ENCODE measurements at regions not wholly inside any gene's neighbourhood (a gene's known extent, or its start where the extent isn't known, plus 50 kb on each side); places are given as distances from the start of the nearest gene placed in this dataset.

DNA sequence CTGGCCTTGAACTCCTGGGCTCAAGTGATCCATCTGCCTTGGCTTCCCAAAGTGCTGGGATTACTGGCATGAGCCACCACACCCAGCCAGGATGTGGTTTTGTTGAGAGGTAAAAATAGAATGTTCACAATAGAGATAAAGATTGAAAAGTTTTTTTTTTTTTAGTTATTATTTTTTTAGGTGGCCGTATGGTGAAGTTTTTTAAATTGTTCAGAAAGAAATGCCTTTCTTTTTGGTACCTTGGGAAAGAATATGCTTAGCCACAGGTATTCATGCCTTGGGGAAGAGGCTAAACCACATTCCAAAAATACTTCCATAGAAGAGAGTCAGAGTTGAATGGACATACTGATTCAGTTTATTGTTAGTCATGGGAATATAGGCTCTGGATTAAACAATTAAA lies 143.4 kb downstream of the C11orf91 start:
- DNase-seq (ENCODE audit: low read depth) = no peak

DNA sequence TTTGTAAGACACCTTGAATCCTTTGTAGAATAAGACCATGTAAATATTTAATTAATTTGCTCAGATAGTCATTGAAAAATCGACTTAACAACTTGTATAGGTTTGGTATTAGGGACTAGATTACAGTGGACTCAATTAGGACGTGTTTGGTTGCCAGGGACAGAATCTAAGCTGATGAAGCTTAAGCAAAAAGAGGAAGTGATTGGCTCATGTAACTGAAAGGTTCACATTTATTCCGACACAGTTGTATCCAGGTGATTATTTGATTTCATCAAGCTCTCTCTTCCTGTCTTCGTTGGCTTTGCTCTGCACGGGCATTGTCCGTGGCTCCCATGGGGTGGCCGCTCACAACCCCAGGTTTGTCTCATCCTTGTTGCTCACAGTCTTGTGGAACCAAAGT lies 146.4 kb downstream of the C11orf91 start:
- no peak for DNase-seq (ENCODE audit: low read depth)

DNA sequence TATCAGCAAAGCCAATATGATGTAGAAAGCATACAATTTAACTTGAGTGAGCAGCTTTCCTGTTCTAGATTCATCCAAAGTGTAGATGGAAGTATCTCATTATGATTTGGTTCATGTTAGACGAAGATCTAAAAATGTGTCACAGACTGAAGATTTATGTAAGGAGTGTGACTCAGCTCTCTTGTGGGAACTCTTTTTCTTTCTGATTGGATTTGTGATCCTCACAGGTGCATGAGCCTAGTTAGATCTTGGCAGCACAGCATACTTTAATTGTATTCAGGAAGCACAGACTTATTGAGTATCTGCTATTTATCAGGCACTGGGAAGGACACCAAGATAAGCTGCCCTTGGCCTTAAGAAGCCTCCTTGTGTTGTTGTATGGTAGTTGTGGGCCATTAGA lies 147.1 kb downstream of the C11orf91 start:
- no peak for DNase-seq (ENCODE audit: low read depth)

DNA sequence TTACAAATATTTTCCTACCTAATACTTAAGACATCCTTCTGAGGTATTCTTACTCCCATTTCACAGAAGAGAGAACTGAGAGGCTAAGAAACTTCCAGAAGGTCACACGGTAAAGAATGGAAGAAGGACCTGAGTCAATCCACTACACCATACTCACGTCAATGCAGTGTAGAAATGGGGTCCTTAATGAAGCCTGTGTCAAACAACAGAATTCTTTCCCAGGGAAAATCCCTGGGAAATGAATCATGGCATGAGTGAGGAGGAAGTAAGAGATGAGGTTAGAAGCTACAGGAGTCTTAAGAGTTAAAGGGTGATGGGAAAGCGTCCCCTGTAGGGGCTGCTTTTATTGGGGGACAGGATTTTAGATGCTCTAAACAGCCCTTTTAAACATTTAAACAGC lies 147.9 kb downstream of the C11orf91 start:
- no peak for DNase-seq (ENCODE audit: low read depth)

DNA sequence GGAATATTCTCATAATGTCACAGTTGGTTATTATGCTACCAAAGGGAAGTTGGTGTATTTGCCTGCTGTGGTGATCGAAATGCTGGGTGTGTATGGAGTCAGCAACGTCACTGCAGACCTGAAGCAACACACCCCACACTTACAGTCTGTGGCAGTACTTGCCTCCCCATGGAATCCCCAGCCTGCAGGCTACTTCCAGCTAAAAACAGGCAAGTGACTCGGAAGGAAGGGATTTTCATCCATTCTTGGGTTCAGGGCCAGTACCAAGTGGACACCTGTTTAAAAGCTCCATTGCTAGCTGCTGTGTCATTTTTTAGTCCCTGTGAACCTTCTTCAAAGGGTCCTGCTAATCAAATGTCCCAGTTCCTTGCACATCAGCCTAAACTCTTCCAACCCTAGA lies 149.6 kb downstream of the C11orf91 start:
- no peak for DNase-seq (ENCODE audit: low read depth)

DNA sequence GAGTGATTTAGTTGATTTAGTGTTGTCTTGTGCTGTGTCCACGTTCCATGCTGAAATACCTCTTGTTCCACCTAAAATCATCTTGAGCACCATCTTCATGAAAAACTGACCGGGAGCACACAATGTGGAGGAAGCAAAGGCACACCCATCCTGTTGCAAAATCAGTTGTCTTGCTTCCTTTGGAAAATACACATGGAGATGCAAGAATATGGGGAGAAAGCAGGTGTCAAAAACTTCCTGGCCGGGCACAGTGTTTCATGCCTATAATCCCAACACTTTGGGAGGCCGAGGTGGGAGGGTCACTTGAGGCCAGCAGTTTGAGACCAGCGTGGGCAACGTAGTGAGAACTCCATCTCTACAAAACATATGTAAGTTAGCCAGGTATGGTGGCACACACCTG lies 151.1 kb downstream of the C11orf91 start:
- no peak for DNase-seq (ENCODE audit: low read depth)

DNA sequence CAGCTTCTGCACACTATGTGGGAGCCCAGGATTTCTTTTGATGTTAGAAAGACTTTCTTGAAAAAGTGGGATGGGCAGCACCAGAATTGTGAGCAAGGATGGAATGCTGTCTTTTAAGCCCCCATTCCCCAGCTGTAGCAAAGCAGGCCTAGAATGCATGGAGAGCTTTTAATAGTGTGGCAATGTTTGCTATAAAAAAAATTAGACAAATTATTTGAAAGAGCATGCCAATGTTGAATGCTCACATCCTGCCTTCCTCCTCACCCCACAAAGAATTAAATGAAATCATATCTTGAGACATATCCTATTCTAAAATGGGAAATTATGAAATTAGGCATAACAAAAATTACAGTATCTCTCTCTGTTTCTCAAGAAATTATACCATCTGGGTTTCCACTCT lies 154.7 kb downstream of the C11orf91 start:
- DNase-seq (ENCODE audit: low read depth) = no peak

DNA sequence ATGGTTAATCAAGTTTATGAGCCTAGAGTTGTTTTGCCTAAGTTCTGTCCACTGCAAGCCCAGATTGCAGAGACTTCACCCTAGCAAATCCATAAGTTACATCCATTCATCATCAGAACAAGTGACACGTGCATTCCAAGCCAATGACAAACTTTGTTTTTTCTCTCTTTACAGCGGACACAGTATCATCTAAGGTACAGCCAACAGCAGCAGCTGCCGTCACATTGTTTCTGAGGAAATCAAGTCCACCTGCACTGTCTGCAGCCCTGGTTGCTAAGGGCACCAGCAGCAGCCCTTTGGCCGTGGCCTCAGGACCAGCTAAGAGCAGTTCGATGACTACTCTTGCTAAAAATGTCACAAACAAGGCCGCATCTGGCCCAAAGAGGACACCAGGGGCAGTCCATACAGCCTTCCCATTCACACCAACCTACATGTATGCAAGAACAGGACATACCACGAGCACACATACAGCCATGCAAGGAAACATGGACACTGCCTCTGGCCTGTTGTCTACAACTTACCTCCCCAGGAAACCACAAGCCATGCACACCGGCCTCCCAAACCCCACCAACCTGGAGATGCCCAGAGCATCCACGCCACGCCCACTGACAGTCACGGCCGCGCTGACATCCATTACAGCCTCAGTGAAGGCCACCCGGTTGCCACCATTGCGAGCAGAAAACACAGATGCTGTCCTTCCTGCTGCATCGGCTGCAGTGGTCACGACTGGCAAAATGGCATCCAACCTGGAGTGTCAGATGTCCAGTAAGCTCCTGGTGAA lies 155.8 kb downstream of the C11orf91 start:
- DNase-seq (ENCODE audit: low read depth) = no peak

DNA sequence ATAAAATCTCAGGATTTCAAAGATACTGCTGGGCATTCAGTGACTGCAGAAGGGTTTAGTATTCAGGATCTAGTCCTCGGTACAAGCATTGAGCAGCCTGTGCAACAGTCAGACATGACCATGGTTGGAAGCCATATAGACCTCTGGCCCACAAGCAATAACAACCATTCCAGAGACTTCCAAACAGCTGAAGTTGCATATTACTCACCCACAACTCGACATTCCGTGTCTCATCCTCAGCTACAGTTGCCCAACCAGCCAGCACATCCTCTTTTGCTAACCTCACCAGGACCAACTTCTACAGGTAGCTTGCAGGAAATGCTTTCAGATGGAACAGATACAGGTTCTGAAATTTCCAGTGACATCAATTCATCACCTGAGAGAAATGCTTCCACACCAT lies 156.8 kb downstream of the C11orf91 start:
- DNase-seq (ENCODE audit: low read depth) = no peak

DNA sequence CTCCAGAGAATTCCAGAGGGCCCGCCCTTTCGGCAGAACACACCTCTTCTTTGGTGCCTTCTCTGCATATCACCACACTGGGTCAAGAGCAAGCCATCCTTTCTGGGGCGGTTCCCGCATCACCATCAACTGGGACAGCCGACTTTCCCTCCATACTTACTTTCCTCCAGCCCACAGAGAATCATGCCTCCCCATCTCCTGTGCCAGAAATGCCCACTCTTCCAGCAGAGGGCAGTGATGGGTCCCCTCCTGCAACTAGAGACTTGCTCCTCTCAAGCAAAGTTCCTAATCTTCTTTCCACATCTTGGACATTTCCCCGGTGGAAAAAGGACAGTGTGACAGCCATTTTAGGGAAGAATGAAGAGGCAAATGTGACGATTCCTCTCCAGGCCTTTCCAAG lies 157.7 kb downstream of the C11orf91 start:
- no peak for DNase-seq (ENCODE audit: low read depth)

DNA sequence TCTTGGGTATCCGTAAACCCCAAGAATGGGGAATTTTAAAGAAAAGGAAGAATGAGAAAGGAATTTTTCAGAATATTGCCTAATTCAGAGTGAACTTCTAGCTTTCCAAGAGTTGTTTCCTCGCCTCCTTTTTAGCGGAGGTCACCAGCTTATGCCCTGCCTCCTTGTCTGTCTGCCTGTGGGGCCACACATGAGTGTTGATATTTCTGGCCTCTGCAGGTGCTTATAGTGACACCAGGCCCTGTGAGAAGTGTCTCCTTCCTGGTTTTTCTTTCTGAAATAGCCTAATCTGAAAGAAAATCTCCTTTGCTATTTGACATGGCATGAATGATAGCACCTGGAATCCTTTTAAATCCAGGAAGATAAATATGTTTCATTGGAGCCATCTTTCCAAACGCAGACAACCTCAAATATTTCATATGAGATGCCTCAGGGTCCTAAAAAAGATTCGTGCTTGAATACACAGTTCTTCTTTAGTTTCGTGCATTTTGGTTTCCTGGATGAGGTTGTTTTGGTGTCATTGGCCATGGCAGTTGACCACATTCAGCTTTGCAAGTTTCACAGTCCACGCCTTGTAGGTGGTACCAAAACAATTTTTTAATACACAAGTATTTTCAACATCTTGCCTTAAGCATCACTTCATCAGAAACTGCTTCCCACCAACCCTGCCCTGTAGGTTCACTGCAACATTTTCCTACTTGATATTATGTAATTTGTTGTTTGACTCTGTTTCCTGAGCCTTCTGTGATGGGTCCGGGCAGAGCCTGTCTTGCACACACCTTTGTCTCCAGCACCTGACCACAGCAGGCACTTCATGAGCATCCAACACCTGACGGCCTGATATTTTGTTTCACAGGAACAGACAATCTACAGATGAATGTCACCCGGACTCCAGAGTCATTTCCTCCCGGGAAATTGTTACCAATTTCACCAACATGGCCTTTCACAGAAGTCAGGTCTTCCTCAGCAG lies 159.4 kb downstream of the C11orf91 start:
- DNase-seq (ENCODE audit: low read depth) = no peak

DNA sequence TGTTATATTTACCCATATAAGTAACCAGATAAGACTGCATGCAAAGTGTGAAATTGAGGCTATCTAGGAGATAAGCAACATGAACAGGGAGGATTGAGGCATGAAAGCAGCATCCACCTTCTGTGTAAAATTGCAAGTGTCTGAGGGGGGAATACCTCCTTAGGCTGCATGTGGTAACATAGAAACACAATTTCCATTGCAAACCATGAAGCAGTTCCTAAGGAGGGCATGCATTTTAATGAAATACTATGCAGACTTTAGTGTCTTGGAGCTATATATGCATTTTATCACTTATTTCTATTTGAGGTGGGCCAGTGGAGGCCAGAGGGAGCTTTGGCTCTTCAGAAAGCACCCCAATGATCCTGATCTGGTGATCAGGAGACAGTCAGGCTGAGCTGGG lies 160.2 kb downstream of the C11orf91 start:
- DNase-seq (ENCODE audit: low read depth) = no peak

DNA sequence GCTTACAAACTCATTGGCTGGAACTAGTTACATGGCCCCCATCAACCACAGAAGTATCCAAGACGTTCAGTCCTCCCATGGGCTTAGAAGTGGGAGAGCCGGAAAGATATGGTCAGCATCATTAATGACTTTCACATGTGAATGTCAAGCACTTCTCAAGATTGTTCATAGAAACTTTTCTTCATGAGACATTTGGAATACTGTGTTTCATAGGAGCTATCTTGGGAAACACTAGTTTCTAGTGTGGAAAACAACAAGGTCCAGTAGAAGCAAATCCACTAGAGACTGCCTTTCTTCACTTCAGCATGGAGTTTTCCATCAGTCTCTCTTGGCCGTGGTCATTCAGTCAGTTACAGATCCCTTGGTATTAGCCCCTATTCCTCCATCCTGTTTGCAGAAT lies 160.9 kb downstream of the C11orf91 start:
- no peak for DNase-seq (ENCODE audit: low read depth)

DNA sequence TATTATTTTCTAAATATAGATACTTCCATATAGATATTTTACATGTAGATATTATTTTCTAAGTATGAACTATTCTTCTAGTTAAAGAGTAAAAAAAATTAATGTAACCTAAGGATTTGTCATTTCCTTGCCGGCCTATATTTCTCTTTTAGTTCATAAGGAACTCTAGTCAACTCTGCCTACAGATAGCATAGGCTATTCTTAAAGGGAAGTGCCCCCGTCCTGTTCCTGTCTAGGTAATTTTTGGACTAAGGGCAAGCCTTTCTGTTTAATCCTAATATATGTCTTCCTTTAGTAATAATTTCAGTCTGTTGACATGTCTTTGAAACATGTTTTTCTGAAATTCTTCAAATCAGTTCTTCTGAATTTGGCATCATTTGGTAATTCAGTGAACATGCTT lies 161.9 kb downstream of the C11orf91 start:
- DNase-seq (ENCODE audit: low read depth) = no peak

DNA sequence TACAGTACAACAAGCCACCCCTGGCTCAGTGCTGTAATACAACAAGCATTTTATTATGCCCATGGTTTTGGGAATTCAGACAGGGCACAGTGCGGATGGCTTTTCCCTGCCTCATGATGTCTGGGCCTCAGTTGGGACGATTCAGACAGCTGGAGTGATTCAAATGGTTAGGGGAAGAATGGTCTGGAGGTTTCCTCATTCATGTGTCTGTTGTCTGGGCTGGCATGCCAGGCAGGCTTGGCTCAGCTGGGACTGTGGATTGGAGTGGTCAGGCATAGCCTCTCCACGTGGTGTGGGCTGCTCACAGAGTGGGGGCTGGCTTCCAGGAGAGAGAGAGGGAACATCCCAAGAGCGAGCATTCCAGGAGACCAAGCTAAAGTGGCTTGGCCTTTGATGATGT lies 164.4 kb downstream of the C11orf91 start:
- DNase-seq (ENCODE audit: low read depth) = no peak

DNA sequence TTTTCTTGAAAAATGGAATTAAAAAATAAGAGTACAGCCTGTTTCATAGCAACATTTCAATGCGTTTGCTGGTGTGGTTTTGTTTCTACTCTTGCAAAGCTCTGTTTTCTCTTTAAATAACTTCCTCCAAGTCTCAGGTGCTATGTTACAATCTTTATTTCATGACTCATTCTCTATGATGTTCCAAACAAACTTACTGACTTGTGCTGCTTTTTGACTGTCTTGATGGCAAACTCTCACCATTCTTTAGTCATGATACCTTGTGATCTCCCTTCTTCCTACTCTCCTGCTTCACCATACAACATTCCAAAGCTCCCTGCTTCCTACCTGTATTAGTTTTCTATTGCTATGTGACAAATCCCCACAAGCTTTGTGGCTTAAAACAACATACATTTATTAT lies 166.1 kb downstream of the C11orf91 start:
- no peak for DNase-seq (ENCODE audit: low read depth)

DNA sequence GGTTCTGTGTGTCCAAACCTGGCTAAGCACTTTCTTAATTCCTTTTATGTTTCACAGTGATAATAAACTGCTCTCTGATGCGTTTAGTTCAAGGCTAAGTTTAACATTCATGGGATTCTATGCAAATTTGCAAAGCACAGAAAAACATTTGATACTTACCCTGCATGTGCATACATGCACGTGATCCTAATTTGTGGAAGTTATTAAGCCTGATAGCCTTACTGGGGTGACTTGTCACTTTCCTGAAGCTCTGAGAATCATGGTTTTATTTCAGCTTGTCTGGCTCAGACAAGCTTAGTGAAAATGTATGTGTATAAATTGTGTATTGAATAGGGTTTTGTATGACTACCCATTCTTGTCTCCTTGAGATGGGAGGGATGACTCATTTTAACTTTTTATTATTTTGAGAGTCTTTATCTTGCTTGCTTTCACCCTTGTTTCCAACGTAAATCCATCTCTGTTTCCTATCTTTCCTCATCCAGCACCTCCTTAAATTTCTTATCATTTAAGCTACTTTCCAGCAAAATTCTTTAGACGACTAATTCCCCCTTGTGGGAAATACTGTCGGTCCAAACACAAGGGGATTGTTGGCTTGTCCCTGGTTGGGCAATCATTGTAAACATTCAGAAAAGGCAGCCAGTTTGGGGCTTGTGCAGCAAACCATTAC lies 167.1 kb downstream of the C11orf91 start:
- DNase-seq (ENCODE audit: low read depth) = no peak

DNA sequence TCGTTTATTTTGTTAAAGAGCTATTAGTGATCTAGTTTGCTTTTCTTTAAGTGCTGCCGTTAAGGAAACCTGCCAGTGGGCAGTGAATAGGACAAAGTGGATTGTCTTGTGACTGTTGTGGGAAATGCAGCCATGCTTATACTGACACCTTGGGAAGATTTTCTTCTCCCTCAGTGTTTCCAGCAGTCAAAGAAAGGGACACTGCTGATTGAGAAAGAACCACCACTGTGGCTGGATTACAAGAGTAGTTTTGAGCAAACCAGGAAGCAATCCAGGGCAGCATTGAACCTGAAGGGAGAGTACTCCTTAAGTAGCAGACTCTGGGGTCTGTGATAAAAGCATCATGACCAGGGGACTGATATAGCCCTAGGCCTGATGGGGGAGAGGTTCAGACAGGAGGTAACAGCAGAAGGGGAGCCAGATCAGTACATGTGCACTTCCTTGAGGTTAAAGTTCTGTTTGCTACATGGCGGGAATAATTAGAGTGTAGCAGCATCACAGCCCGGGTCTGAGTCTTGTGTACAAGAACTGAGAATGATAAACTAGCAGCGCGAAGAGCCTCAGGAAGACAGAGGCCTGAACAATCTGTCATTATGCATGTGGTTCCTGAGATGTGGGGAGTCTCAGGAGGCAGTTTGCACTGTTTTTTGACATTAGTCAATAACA lies 167.8 kb downstream of the C11orf91 start:
- no peak for DNase-seq (ENCODE audit: low read depth)

DNA sequence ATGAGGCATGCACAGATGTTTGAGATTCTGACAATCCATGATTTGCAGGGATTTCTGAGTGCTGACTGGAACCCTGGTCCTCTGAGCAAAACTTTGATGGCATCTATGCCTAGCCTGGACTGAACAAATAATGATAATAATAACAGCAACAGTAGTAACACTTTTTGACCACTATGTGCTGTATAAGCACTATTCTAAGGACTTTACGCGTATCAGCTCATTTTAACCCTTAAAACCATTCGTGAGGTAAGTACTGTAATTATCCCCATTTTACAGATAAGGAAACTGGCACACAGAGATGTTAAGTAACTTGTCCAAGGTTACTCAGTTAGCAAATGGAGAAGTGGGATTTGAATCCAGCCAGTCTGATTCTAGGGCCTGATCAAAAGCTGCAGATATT lies 168.4 kb downstream of the C11orf91 start:
- no peak for DNase-seq (ENCODE audit: low read depth)

DNA sequence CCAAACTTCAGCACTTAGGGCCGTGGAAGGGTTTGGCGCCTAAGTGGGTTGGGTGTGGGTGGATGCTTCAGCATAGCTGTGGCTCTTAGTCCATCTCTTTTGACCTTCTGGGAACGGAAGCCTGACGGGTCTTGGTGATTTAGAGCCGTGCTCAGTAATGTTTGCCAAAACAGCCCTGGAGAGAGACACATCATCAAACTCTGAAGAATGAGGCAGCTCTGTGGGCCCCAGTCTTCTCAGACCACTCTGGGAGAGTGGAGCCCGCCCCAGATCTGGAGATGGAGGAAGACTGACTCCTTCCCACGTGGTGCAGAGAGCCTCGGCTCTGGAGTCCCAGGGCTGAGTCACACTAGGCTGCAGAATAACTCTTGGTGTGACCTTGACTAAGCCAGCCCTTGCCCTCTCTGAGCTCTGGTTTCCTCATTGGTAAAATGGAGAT lies 168.9 kb downstream of the C11orf91 start:
- DNase-seq (ENCODE audit: low read depth) = no peak

DNA sequence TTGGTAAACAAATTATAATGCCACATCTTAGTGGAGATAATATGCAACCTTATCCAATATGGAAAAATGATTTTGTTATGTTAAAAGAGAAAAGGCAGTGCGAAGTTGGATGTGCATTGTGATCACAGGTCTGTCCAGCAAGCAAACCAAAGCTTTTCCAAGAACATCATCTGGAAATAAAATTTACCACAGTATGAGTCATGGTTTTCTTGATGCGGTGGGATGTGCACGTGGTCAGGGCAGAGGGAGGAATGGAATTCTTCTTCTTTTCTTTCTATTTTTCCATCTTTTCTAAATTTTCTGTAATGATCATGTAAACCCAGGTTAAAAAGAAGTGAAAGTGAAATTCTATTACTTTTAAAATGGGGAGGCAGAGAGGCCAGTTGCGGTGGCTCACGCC lies 169.8 kb downstream of the C11orf91 start:
- no peak for DNase-seq (ENCODE audit: low read depth)

DNA sequence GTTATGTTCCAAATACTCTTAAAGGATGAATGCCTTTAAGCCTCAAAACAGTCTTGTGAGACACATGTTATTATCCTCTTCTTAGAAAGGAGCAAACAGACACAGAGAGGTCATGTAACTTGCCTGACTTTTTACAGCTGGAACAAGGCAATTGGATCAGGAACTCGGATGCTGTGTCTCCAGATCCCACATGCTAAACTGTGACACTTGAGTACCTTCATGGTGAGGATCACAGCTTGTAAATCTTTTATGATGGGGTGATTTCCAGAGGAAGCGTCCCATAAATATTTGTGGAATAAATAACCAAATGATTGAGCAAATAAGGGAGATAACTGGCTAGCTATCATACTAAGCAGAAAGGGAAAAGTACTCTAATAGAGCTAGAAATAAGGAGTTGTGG lies 171.2 kb downstream of the C11orf91 start:
- DNase-seq (ENCODE audit: low read depth) = no peak

Measured in forelimb muscle (tissue), 1 donor.